A549 (cell line): ENCODE measurements at regions not wholly inside any gene's neighbourhood (a gene's known extent, or its start where the extent isn't known, plus 50 kb on each side); places are given as distances from the start of the nearest gene placed in this dataset.
A peak's percentile ranks its signal among the peaks of the same experiment; 100 is the strongest.

ENCODE experiments used
- BHLHE40 ChIP-seq: IDR thresholded peaks from 2 replicates; pipeline ENCODE4 v1.6.1; 2012; ENCODE audit warnings: low read depth, low read length, inconsistent platforms
- CBX8 ChIP-seq: fragments of 200-600 bp; sonication (generic); IDR thresholded peaks from 2 replicates; pipeline ENCODE4 v1.6.1; 2016
- CEBPB ChIP-seq, 2 experiments: fragments of >200 bp in 1 of 2; sonication (Bioruptor Twin) in 1 of 2; formaldehyde crosslinking in 1 of 2; IDR thresholded peaks; 2 replicates each; pipeline ENCODE4 v1.6.1; 2012 to 2016
- EP300 ChIP-seq, 2 experiments: fragments of >200 bp; sonication (Bioruptor Twin); formaldehyde crosslinking; IDR thresholded peaks; 2 replicates in 1 of 2; 3 replicates in 1 of 2; pipeline ENCODE4 v1.6.1; 2016 to 2017
- FOSB ChIP-seq: fragments of 250-450 bp; sonication (Bioruptor Pico); IDR thresholded peaks from 2 replicates; pipeline ENCODE4 v1.5.0; 2020; ENCODE audit warnings: mild to moderate bottlenecking, moderate library complexity
- FOXS1 ChIP-seq: fragments of 250-450 bp; sonication (Bioruptor Pico); IDR thresholded peaks from 2 replicates; pipeline ENCODE4 v1.5.0; 2020; ENCODE audit warnings: mild to moderate bottlenecking, moderate library complexity
- HOXB13 ChIP-seq: fragments of 250-450 bp; sonication (Bioruptor Pico); IDR thresholded peaks from 2 replicates; pipeline ENCODE4 v1.5.0; 2020; ENCODE audit warnings: low read depth, mild to moderate bottlenecking, moderate library complexity
- HOXB5 ChIP-seq: fragments of 250-450 bp; sonication (Bioruptor Pico); IDR thresholded peaks from 2 replicates; pipeline ENCODE4 v1.5.0; 2020; ENCODE audit warnings: mild to moderate bottlenecking, moderate library complexity
- JUN ChIP-seq, 2 experiments: fragments of >200 bp; sonication (Bioruptor Twin); formaldehyde crosslinking; IDR thresholded peaks; 2 replicates in 1 of 2; 3 replicates in 1 of 2; pipeline ENCODE4 v1.6.1; 2016 to 2017
- KDM1A ChIP-seq: fragments of 200-600 bp; sonication (generic); IDR thresholded peaks from 2 replicates; pipeline ENCODE4 v1.6.1; 2016; ENCODE audit warnings: low read depth, mild to moderate bottlenecking
- KDM5A ChIP-seq: fragments of 200-600 bp; sonication (generic); IDR thresholded peaks from 2 replicates; pipeline ENCODE4 v1.6.1; 2016; ENCODE audit warnings: antibody characterized with exemption, mild to moderate bottlenecking
- MAFK ChIP-seq: fragments of 450-650 bp; IDR thresholded peaks from 2 replicates; pipeline ENCODE4 v1.6.1; 2014; ENCODE audit not compliant: partially characterized antibody
- NFE2L2 ChIP-seq: fragments of 150-350 bp; conservative IDR thresholded peaks from 2 replicates; pipeline ENCODE4 v1.6.1; 2014; ENCODE audit warnings: low read length
- NPAS2 ChIP-seq: fragments of 250-450 bp; sonication (Bioruptor Pico); IDR thresholded peaks from 2 replicates; pipeline ENCODE4 v1.8.0; 2022; ENCODE audit warnings: mild to moderate bottlenecking, moderate library complexity, borderline replicate concordance
- PHF8 ChIP-seq: fragments of 200-600 bp; sonication (generic); IDR thresholded peaks from 2 replicates; pipeline ENCODE4 v1.6.1; 2016; ENCODE audit warnings: low read depth, mild to moderate bottlenecking, antibody characterized with exemption, moderate library complexity, borderline replicate concordance
- POLR2AphosphoS2 ChIP-seq: conservative IDR thresholded peaks from 2 replicates; pipeline ENCODE4 v1.6.1; 2012; ENCODE audit warnings: low read length, improper control_type of control experiment, inconsistent platforms
- RCOR1 ChIP-seq: fragments of 150-350 bp; IDR thresholded peaks from 2 replicates; pipeline ENCODE4 v1.6.1; 2014; ENCODE audit warnings: antibody characterized with exemption, low read length, low read depth
- RNF2 ChIP-seq: fragments of 200-600 bp; sonication (generic); IDR thresholded peaks from 2 replicates; pipeline ENCODE4 v1.6.1; 2016; ENCODE audit warnings: low read depth, mild to moderate bottlenecking, antibody characterized with exemption, moderate library complexity, borderline replicate concordance
- SMC3 ChIP-seq: fragments of >200 bp; sonication (Bioruptor Twin); formaldehyde crosslinking; IDR thresholded peaks from 3 replicates; pipeline ENCODE4 v1.6.1; 2018; ENCODE audit warnings: inconsistent platforms
- TFCP2L1 ChIP-seq: fragments of 250-450 bp; sonication (Bioruptor Pico); IDR thresholded peaks from 2 replicates; pipeline ENCODE4 v1.5.0; 2021; ENCODE audit warnings: mild to moderate bottlenecking
- ZFP36 ChIP-seq: fragments of 450-650 bp; IDR thresholded peaks from 2 replicates; pipeline ENCODE4 v1.6.1; 2014; ENCODE audit warnings: borderline replicate concordance; ENCODE audit not compliant: partially characterized antibody
- TF ChIP-seq, protein P1 (sequence below): IDR thresholded peaks from 2 replicates; pipeline ENCODE4 v1.6.1; 2012
- TF ChIP-seq, protein P2 (sequence below): fragments of >200 bp; sonication (Bioruptor Twin); formaldehyde crosslinking; IDR thresholded peaks from 3 replicates; pipeline ENCODE4 v1.6.1; 2016
- TF ChIP-seq, protein P3 (sequence below): fragments of >200 bp; sonication (Bioruptor Twin); formaldehyde crosslinking; IDR thresholded peaks from 2 replicates; pipeline ENCODE4 v1.6.1; 2016
- TF ChIP-seq, protein P4 (sequence below): fragments of 200-600 bp; sonication (generic); IDR thresholded peaks from 2 replicates; pipeline ENCODE4 v1.6.1; 2016; ENCODE audit warnings: antibody characterized with exemption, mild to moderate bottlenecking, moderate library complexity
- TF ChIP-seq, protein P5 (sequence below): IDR thresholded peaks from 2 replicates; pipeline ENCODE4 v1.6.1; 2012

DNA sequence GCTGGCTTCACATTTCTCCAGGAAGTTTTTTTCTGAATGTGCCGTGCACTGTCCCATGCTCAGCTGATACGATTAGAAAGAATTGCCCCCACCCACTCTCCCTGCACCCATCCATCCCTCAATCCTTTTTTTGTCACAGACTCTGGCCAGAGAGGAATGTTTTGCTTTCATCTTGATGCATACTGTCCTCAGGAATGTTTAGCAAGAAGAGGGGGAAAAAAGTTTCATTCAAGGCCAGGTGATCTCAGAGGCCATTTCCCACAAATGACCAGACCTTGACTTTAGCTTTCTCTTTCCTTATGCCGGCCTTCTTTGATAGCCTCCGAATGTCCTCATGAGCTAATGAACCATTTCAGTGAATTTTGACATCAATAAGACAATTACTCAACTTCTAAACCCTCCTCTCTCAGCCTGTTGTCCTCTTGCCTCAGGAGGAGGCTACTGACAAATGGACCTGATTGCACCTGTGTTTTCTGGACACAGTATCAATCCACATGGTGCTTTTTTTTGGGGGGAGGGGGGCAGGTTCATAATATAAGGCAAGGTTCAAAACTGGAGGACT lies 105.0 kb upstream of the KLF6 start (continued):
- TF ChIP-seq, protein P1, sequence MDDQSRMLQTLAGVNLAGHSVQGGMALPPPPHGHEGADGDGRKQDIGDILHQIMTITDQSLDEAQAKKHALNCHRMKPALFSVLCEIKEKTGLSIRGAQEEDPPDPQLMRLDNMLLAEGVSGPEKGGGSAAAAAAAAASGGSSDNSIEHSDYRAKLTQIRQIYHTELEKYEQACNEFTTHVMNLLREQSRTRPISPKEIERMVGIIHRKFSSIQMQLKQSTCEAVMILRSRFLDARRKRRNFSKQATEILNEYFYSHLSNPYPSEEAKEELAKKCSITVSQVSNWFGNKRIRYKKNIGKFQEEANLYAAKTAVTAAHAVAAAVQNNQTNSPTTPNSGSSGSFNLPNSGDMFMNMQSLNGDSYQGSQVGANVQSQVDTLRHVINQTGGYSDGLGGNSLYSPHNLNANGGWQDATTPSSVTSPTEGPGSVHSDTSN: no peak
- no peak for TF ChIP-seq FOSB (CRISPR knock-in tag)
- no peak for TF ChIP-seq BHLHE40
- TF ChIP-seq MAFK: no peak
- peak; percentile 48 to 52; a peak in 2 of 4 replicates for TF ChIP-seq CEBPB (IDR thresholded peaks at IDR 0.05)
- TF ChIP-seq NFE2L2: no peak
- TF ChIP-seq NPAS2 (CRISPR knock-in tag): no peak
- TF ChIP-seq PHF8: no peak
- no peak for TF ChIP-seq RNF2
- TF ChIP-seq, protein P2, sequence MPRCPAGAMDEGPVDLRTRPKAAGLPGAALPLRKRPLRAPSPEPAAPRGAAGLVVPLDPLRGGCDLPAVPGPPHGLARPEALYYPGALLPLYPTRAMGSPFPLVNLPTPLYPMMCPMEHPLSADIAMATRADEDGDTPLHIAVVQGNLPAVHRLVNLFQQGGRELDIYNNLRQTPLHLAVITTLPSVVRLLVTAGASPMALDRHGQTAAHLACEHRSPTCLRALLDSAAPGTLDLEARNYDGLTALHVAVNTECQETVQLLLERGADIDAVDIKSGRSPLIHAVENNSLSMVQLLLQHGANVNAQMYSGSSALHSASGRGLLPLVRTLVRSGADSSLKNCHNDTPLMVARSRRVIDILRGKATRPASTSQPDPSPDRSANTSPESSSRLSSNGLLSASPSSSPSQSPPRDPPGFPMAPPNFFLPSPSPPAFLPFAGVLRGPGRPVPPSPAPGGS: peak; percentile 62; the same call in 1 of the 3 replicates
- TF ChIP-seq ZFP36: no peak
- TF ChIP-seq HOXB5 (CRISPR knock-in tag): 0 out of 2 replicates have a peak, but pooled peaks have one; percentile 57
- no peak for TF ChIP-seq HOXB13
- TF ChIP-seq, protein P3, sequence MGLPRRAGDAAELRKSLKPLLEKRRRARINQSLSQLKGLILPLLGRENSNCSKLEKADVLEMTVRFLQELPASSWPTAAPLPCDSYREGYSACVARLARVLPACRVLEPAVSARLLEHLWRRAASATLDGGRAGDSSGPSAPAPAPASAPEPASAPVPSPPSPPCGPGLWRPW: no peak
- TF ChIP-seq CBX8: no peak
- TF ChIP-seq, protein P4, sequence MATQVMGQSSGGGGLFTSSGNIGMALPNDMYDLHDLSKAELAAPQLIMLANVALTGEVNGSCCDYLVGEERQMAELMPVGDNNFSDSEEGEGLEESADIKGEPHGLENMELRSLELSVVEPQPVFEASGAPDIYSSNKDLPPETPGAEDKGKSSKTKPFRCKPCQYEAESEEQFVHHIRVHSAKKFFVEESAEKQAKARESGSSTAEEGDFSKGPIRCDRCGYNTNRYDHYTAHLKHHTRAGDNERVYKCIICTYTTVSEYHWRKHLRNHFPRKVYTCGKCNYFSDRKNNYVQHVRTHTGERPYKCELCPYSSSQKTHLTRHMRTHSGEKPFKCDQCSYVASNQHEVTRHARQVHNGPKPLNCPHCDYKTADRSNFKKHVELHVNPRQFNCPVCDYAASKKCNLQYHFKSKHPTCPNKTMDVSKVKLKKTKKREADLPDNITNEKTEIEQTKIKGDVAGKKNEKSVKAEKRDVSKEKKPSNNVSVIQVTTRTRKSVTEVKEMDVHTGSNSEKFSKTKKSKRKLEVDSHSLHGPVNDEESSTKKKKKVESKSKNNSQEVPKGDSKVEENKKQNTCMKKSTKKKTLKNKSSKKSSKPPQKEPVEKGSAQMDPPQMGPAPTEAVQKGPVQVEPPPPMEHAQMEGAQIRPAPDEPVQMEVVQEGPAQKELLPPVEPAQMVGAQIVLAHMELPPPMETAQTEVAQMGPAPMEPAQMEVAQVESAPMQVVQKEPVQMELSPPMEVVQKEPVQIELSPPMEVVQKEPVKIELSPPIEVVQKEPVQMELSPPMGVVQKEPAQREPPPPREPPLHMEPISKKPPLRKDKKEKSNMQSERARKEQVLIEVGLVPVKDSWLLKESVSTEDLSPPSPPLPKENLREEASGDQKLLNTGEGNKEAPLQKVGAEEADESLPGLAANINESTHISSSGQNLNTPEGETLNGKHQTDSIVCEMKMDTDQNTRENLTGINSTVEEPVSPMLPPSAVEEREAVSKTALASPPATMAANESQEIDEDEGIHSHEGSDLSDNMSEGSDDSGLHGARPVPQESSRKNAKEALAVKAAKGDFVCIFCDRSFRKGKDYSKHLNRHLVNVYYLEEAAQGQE: no peak
- TF ChIP-seq EP300 (IDR thresholded peaks at IDR 0.05): peak; percentile 74 to 89; a peak in 3 of 5 replicates
- TF ChIP-seq SMC3: peak; percentile 37; the same call in 2 of the 3 replicates
- no peak for TF ChIP-seq KDM5A
- TF ChIP-seq POLR2AphosphoS2: no peak
- no peak for TF ChIP-seq TFCP2L1 (CRISPR knock-in tag)
- no peak for TF ChIP-seq FOXS1 (CRISPR knock-in tag)
- peak; percentile 42 to 85; a peak in 4 of 5 replicates for TF ChIP-seq JUN (IDR thresholded peaks at IDR 0.05)
- no peak for TF ChIP-seq RCOR1
- TF ChIP-seq, protein P5, sequence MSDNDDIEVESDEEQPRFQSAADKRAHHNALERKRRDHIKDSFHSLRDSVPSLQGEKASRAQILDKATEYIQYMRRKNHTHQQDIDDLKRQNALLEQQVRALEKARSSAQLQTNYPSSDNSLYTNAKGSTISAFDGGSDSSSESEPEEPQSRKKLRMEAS: 0 out of 2 replicates have a peak, but pooled peaks have one; percentile 44
- no peak for TF ChIP-seq KDM1A
